ENCODE measurements at regions not wholly inside any gene's neighbourhood (a gene's known extent, or its start where the extent isn't known, plus 50 kb on each side); places are given as distances from the start of the nearest gene placed in this dataset.

- Histone ChIP-seq H3K27ac (ENCODE audit: low read depth, low read length, poor library complexity, severe bottlenecking) (no peak overlapping the region), H3K27me3 (replicated peaks; ENCODE audit: insufficient read depth, low read depth, low read length, poor library complexity) (no peaks in the 10 kb centered on the region), H3K4me3 (ENCODE audit: low read depth, low read length, poor library complexity, severe bottlenecking) (no peak overlapping the region), H3K9me3 (ENCODE audit: low read depth, low read length, poor library complexity, severe bottlenecking) (no peaks in the 10 kb centered on the region), H3K36me3 (ENCODE audit: insufficient read depth, low read length, poor library complexity, severe bottlenecking) (no peaks in the 10 kb centered on the region), H3K4me1 (ENCODE audit: insufficient read depth, low read length, poor library complexity, severe bottlenecking) (peaks cover 80% of the 10 kb centered on the region)
- no peak for DNase-seq (ENCODE audit: low spot score)
- TF ChIP-seq CTCF (conservative IDR thresholded peaks at IDR 0.05; ENCODE audit: low read depth, low read length) (no peak), EZH2 (IDR thresholded peaks at IDR 0.05; ENCODE audit: borderline replicate concordance, low read depth, low read length, poor library complexity, severe bottlenecking) (no peak)
- BruUV-seq (replicated peaks), result no TSS peak
- ChIA-PET POLR2A (ENCODE audit: low non-redundant PET) (no interaction called here), CTCF (no interaction called here)
- intact Hi-C loops (cut with micrococcal nuclease; ENCODE audit: unreplicated experiment), result no loop called here
Observed at GRCh38 chr12:46435029-46435428, 62.5 kb upstream of the SLC38A2 start.

- H3K27ac ChIP-seq (ENCODE audit: low read depth, low read length, poor library complexity, severe bottlenecking), result no peak overlapping the region
- no peaks in the 10 kb centered on the region for H3K36me3 ChIP-seq (ENCODE audit: insufficient read depth, low read length, poor library complexity, severe bottlenecking)
- H3K27me3 ChIP-seq (replicated peaks; ENCODE audit: insufficient read depth, low read depth, low read length, poor library complexity), result no peaks in the 10 kb centered on the region
- ChIA-PET CTCF (no interaction called here), POLR2A (ENCODE audit: low non-redundant PET) (no interaction called here)
- H3K9me3 ChIP-seq (ENCODE audit: low read depth, low read length, poor library complexity, severe bottlenecking), result no peaks in the 10 kb centered on the region
- TF ChIP-seq EZH2 (IDR thresholded peaks at IDR 0.05; ENCODE audit: borderline replicate concordance, low read depth, low read length, poor library complexity, severe bottlenecking) (no peak), CTCF (conservative IDR thresholded peaks at IDR 0.05; ENCODE audit: low read depth, low read length) (no peak)
- H3K4me1 ChIP-seq (ENCODE audit: insufficient read depth, low read length, poor library complexity, severe bottlenecking), result peaks cover 80% of the 10 kb centered on the region
- intact Hi-C loops (cut with micrococcal nuclease; ENCODE audit: unreplicated experiment), result loop anchor here (5.0 kb wide), 2 partner anchors 38 to 228 kb away; no protein-coding TSS in a partner anchor
- H3K4me3 ChIP-seq (ENCODE audit: low read depth, low read length, poor library complexity, severe bottlenecking), result no peak overlapping the region
- no peak for DNase-seq (ENCODE audit: low spot score)
- no TSS peak for BruUV-seq (replicated peaks)
Observed at GRCh38 chr12:46433829-46434228, 61.3 kb upstream of the SLC38A2 start.

- ChIA-PET CTCF (interaction anchor here (0.6 kb wide), 1 partner anchor 23 kb away, joined by 3 read pairs; no protein-coding TSS in a partner anchor), POLR2A (ENCODE audit: low non-redundant PET) (no interaction called here)
- TF ChIP-seq CTCF (conservative IDR thresholded peaks at IDR 0.05; ENCODE audit: low read depth, low read length) (no peak), EZH2 (IDR thresholded peaks at IDR 0.05; ENCODE audit: borderline replicate concordance, low read depth, low read length, poor library complexity, severe bottlenecking) (no peak)
- Histone ChIP-seq H3K9me3 (ENCODE audit: low read depth, low read length, poor library complexity, severe bottlenecking) (no peaks in the 10 kb centered on the region), H3K27ac (ENCODE audit: low read depth, low read length, poor library complexity, severe bottlenecking) (peak overlapping the region; percentile 83), H3K27me3 (replicated peaks; ENCODE audit: insufficient read depth, low read depth, low read length, poor library complexity) (no peaks in the 10 kb centered on the region), H3K4me1 (ENCODE audit: insufficient read depth, low read length, poor library complexity, severe bottlenecking) (peaks cover 67% of the 10 kb centered on the region), H3K36me3 (ENCODE audit: insufficient read depth, low read length, poor library complexity, severe bottlenecking) (no peaks in the 10 kb centered on the region), H3K4me3 (ENCODE audit: low read depth, low read length, poor library complexity, severe bottlenecking) (peak overlapping the region; percentile 2)
- intact Hi-C loops (cut with micrococcal nuclease; ENCODE audit: unreplicated experiment), result loop anchor here (5.0 kb wide), 2 partner anchors 40 to 230 kb away; no protein-coding TSS in a partner anchor
- DNase-seq (ENCODE audit: low spot score), result peak; percentile 52
- BruUV-seq (replicated peaks), result TSS peak; percentile 67
Observed at GRCh38 chr12:46432325-46432724, 59.8 kb upstream of the SLC38A2 start.
